Activated CD8-positive, alpha-beta memory T cell treated with anti-CD3 and anti-CD28 coated beads for 36 hours (primary cell): ENCODE measurements at regions not wholly inside any gene's neighbourhood (a gene's known extent, or its start where the extent isn't known, plus 50 kb on each side); places are given as distances from the start of the nearest gene placed in this dataset.

ENCODE experiments used
- CTCF ChIA-PET: fragments of 350-600 bp; sonication (Branson Sonifier 250); formaldehyde crosslinking; loops from one replicate; lab custom pipeline; 2021; ENCODE audit warnings: antibody characterized with exemption; lab: Charles Lee
- POLR2A ChIA-PET: fragments of 350-600 bp; sonication (Branson Sonifier 250); formaldehyde crosslinking; loops from one replicate; lab custom pipeline; 2021; ENCODE audit warnings: antibody characterized with exemption; lab: Charles Lee

DNA sequence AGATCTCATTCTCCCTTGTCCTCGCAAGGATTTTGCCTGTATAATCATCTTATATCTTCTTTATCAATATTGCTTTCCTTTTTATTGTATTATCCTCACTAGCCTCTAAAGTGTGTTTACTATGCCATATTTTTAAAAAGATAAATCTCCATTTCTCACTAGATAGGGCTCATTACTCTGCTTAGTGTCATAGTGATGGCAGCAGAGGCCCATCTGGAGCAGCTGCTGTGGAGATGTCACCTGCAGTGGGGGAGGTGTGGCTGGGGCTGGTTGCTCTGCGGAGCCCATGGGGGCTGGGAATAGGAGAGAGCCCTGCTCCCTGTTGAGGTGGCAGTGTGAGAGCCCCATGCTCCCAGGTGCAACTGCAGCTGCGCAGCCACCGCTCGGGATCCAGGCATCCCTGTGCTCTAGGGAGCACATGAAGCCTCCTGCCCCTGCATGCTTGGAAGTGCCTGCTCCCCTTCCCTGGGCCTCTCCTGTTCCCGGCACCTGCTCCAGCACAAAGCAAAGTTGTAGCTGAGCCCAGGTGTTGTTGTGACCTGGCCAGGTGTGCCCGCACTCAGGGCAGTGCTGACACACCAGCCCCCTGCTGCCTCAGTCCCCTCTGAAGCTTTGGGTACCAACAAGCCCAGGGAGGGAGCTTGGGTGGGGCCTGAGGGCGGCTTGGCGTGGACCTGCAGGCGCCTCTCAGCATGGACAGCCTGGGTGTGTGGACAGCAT lies 144.6 kb upstream of the MRPS30 start:
- ChIA-PET CTCF (no interaction called here), POLR2A (no interaction called here)

DNA sequence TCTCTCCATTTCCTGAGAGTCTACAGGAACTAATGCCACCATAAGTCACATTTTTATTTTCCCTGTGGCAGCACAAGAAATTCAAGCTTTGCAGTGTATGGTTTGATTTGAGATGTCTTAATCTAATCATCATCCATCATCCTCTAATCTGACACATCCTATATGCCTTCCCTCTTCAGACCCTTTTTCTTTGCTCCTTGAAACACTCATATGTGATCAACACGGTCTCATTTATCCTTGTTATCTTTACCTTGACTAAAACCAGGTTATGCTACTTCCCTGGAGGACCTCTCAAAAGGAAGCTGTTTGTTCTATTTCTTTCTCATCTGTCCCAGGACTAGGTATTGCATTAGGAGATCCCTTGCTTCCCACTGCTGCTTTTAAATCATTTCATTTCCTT lies 146.9 kb upstream of the MRPS30 start:
- ChIA-PET POLR2A (no interaction called here), CTCF (no interaction called here)

DNA sequence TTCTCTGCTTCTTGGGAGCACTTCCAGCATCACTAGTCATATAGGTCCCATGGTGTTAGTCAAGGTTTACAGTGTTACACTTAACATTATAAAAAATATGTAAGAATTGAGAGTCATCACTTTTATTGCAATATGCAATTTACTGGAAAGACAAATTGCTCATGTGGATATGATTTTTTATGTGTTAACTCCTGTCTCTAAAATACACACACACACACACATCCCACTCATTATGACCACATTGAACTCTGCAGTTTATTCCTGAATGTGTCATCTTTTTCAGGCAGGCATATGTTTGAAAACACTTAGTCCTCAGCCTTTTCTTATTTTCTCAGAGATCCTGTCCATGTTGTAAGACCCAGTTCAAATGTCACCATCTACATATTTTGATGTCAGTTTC lies 148.5 kb upstream of the MRPS30 start:
- CTCF ChIA-PET, result no interaction called here
- POLR2A ChIA-PET, result no interaction called here

DNA sequence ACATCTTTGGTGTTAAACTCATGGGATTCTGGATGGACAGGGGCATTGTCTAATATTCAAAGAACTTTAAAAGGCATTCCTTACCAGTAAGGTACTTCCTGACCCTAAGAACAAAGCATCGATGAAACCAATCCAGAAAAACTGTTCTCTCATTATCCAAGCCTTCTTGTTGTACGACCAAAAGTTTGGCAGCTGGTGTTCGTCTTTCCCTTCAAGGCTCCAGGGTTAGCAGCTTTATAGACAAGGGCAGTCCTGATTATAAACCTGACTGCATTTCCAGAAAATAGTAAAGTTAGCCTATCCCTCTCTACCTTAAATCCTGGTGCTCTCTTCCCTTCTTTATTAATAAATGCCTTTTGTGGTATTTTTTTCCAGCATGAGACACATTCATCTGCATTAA lies 149.4 kb upstream of the MRPS30 start:
- POLR2A ChIA-PET, result no interaction called here
- CTCF ChIA-PET, result no interaction called here

DNA sequence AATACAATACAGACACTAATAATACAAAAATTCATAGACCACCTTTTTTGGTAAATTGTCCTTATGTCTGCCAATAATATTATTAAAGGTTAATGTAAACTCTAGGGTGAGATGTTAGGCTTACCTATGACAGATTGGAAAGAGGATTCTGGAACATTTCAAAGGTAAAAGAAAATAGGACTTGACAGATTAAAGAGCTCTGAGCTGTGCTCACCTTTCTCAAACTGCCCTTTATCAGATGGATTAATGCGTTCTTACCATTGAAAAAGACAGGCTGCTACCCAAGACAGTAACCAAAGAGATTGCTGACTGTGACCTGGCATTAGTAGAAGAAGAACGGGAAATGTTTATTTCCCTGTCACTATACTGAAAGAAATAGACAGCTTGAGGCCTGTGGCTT lies 156.1 kb upstream of the MRPS30 start:
- CTCF ChIA-PET, result no interaction called here

DNA sequence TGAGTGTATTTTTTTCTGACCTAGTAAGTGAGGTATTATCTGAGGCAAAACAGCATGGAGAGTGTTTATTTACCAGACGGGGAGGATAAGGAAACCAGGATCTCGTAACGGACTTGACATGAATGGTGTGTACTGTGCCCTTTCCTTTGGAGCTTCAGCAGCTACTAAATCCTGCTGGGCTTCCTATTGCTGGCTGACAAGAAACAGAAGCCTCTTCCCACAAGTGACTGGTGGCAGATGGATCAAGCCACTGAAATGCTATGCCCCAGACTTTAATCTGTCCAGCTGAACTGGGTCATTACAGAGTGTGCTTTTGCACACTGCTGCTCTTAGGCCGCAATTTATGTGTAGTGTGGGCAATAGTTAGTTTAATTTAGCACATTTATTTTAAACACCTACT lies 162.7 kb upstream of the MRPS30 start:
- POLR2A ChIA-PET, result no interaction called here
- CTCF ChIA-PET, result no interaction called here

More for the DNA sequence above, 156.1 kb upstream of the MRPS30 start:
- POLR2A ChIA-PET, result no interaction called here

DNA sequence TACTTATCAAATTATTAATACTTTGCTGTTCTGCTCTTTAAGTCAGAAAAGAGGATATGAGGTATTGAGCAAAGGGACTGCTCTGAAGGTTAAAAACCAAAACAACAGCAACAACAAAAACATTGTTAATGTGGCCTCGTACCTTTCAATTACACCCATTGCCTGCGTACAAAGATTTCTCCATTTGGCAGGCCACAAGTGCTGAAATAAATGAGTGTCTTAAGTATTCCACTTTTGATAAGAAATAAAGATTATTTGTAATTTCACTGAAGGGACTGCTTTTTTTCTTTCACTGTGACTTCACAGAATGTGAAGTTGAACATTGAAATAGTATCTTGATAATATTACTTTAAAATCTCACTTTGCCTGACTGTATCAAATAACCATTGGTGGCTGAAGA lies 163.2 kb upstream of the MRPS30 start:
- CTCF ChIA-PET, result no interaction called here
- POLR2A ChIA-PET, result no interaction called here

DNA sequence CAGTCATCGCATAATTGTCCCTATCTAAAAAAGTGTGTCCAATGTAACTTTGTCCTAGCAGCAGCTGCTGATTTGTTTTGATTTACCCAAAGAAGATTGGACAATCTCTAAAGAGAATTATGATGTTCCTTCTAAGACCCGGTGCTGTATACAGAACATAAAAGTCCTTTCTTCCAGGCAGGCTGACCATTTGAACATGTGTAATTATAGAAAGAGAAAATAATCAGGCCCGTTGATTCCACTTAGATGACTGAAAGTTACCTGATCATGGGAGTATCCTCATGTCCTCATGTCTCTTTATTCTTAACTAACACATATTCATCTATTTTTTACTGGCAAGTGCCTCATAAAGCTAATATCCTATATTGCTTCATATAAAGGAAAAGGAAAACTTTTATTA lies 164.1 kb upstream of the MRPS30 start:
- ChIA-PET POLR2A (no interaction called here), CTCF (no interaction called here)

DNA sequence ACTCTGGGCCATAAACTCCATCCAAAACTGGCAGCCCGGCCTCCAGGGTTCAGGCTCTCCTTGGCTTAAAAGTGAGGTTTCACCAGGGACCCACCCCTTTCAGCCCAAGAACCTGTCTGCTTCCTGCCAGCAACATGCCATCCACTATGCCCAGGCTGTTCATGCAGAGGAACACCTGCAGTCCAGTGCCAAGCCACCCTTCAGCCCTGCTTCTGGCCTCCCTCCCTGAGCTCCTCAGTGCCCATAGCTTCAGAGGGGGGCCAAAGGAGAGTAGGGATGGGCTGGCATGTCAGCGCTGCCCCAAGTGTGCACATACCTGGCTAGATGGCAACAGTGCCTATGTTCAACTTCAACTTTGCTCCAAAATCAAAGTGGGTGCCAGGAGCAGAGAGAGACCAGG lies 166.9 kb upstream of the MRPS30 start:
- POLR2A ChIA-PET, result no interaction called here
- CTCF ChIA-PET, result no interaction called here

DNA sequence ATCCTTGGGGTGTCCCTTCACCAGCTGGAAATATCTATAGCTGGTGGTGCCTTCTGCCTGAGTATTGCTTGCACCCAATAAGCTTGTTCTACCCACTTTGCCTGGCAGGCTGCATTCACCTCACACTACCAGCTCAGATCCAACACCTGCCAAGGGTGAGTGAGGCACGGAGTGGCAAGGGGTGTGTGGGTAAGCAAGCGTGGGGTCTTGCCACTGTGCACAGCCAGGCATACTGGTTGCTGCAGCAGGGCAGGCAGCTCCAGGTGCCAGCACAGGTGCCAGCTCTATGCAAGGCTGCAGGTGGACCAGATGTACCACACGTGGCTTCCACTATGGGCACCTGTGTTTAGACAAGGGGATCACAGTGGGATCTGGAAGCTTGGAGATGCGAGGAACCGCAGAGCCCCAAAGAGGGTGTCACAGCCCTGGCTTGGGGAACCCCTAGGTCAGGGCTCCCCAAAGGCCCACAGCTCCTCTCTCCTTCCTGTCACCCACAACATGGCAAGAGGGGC lies 167.7 kb upstream of the MRPS30 start:
- CTCF ChIA-PET, result no interaction called here
- POLR2A ChIA-PET, result no interaction called here

DNA sequence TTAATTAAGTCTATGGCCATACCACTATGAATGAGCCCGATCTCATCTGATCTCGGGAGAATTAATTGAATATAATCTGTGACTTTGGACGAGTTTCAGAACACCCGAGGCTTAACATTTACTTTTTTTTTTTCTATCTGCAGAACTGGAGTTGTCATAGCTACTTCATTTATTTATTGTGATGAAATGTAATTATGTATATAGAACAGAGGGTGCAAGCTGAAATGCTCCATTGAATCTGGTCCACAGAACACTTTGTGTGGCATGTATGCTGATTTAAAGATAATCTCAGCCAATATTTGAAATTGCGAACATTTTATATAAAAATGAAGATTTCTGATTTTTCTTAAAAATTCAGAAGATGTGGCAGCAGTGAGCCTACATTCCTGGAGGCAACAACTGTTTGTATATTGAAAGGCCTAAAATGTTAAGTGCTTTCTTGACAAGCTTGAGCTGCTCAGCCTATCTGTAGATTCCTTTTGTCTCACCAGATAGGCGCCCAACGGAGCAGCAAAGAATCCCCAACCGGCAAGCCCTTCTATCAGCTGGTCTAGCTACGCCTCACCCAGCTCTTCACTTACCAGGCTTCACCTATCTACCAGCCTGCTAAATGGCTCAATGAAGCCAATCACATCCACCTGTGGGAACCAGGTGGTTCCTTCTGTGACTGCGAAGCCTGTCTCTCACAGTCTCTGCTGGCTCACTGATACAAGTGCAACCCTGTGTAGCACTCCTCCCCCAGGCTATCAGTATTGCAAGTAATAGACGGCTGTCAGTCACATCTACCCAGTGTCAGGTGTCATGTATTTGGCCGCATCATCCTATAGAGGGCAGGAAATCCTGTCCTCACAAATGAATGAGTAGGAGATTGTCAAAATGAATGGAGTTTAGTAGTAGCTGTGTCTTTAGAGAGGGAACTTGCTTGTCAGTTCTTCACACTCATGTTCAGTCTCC lies 170.6 kb upstream of the MRPS30 start:
- POLR2A ChIA-PET, result no interaction called here
- CTCF ChIA-PET, result no interaction called here

DNA sequence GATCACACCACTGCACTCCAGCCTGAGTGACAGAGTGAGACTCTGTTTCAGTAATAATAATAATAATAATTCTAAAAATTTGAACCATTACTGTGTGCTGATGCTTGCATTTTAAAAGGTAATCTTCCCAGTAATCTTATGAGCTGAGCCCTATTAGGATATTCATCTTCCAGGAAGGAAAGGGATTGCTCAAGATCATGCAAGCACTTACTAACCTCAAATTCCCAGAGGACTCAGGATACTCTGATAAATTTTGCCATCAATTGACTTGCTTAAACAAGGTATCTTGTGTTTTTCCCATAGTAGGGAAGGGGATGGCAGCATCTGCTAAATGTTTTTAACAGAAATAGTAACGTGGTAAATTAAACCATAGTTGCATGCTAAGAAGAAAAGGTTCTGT lies 176.4 kb upstream of the MRPS30 start:
- ChIA-PET POLR2A (no interaction called here), CTCF (no interaction called here)

DNA sequence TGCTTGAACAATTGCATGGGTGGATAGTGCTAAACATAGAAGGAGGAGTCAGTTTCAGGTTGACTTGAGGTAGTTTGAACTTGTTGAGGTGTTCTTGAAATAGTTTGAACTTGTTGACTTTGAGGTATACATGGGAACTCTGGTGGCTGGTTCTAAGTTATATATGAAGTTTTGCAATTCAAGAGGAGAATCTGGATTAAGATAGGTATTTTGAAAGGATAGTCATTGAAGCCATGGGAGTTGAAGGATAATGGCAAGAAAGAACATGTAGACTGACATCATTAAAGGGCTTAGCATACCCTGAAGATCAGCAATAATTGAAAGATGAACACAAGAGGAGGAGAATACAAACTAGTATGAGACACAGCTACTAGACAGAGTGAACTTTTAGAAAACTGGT lies 181.9 kb upstream of the MRPS30 start:
- ChIA-PET CTCF (no interaction called here), POLR2A (no interaction called here)

DNA sequence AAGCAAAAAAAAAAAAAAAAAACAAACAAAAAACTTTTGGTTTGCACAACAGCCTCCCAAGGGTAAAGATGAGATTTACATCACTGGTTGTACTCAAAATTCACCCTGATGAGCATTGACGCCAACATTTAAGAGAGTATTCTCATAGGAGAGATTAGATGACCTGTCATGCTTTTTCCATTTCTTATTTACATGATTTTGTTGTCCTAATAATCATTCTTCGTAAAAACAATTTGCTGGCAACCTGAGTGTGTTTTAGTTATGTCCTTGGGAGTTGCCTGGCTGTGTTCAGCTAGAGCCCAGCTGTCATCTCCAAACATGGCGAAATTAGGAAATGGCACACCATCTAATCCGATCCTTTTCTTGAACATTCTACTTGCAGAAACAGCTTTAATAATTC lies 186.4 kb upstream of the MRPS30 start:
- CTCF ChIA-PET, result no interaction called here
- POLR2A ChIA-PET, result no interaction called here

DNA sequence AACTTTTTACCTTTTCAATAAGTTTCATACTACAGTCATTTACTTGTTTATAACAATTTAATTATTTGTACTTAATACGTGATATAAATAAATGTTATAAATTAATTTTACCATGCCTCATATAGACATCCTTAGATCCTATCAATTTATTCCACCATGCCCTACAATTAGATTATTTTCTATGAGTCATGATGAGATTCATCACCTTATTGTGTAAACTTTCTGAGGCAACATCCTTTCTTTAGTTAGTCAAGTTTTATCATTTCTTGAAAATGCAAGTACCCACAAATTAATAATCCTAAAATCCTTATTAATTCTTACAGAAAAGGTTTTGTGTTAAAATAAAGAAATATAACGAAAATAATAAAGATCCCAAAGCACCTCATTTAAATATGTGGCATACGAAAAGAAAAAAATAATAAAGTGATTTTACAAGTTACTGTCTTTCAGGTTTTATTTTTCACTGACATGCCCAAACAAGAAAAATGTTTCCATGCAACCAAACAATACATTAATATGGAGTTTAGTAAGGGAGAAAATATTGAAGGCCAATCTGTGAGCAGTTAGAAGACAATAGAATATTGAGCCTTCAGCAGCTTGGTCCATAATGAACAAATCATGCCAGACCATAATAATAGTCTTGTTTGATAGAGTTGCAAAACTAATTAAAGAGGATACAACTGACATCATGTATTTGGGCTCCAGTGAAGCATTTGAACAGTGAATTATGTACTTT lies 188.7 kb upstream of the MRPS30 start:
- POLR2A ChIA-PET, result no interaction called here
- CTCF ChIA-PET, result no interaction called here

DNA sequence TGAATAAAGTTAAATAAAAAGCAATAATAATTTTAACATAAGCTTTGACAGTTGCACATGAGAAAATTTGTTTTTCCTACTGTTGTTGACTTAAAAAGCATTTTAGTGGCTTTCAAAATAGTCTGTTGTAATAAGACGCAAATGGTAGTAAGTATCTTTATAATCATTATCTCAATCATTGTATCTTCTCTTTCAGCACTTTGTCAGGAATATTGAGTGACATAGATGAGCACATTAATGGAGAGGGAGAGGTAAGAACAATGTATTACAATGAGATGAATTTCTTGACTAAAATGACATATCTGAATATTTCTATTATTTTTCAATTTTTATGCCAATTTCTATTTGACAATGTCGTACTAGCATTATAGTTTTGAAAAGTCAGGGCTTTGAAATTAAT lies 193.9 kb upstream of the MRPS30 start:
- ChIA-PET CTCF (no interaction called here), POLR2A (no interaction called here)

DNA sequence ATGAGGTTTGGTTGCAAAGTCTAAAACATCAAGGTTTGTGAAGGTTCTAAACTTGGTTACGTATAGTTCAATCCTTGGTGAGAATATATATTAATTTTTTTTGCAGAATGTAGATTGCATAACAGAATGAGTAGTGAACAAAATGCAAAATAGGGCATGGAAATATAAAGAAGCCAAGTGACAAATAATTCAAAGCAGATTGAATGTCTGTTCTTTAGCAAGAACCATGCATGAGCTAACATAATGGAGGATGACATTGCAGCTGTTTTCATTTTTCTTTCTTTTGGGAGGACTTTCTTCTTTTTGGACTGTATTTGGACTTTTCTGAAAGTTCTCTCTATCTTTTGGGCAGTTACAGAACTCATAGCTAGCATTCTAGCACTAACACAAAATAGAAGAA lies 194.8 kb upstream of the MRPS30 start:
- ChIA-PET POLR2A (no interaction called here), CTCF (no interaction called here)

DNA sequence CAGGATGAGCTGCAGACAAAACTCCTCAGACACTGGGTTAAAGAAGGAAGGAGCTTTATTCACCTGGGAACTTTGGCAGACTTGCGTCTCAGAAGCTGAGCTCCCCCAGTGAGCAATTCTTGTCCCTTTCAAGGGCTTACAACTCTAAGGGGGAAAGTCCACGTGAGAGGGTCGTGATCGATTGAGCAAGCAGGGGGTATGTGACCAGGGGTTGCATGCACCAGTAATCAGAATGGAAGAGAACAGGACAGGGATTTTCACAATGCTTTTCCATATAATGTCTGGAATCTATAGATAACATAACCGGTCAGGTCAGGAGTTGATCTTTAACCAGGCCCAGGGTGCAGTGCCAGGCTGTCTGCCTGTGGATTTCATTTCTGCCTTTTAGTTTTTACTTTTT lies 202.8 kb upstream of the MRPS30 start:
- POLR2A ChIA-PET, result no interaction called here
- CTCF ChIA-PET, result no interaction called here

DNA sequence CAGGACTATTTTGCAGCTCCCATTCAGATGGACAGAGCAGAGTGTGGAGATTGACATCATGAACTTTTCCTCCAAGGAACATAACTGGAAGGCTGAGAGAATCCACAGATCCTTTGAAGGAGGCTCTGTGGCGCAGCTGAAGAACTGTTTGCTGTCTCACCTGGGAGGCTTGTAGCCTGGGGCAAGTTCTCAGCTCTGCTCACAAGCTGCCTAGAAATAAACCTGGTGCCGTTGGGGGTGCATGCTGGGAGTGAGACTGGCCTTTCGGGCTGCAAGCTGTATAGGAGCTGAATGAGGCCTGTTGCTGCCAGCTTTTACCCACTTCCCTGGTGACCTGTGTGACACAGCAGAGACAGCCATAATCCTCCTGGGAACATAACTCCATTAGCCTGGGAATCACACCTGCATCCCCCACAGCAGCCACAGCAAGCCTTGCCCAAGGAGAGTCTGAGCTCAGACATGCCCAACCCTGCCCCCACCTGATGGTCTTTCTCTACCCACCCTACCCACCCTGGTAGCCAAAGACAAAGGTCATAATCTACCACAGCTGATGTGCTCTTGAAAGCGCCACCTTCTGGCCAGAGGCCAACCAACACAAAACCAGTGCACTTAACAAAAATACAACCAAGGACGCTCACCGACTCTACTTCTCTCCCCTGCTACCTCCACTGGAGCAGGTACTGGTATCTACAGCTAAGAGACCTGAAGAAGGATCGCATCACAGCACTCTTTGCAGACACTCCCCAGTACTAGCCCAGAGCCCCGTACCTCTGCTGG lies 205.1 kb upstream of the MRPS30 start:
- POLR2A ChIA-PET, result no interaction called here
- CTCF ChIA-PET, result no interaction called here

DNA sequence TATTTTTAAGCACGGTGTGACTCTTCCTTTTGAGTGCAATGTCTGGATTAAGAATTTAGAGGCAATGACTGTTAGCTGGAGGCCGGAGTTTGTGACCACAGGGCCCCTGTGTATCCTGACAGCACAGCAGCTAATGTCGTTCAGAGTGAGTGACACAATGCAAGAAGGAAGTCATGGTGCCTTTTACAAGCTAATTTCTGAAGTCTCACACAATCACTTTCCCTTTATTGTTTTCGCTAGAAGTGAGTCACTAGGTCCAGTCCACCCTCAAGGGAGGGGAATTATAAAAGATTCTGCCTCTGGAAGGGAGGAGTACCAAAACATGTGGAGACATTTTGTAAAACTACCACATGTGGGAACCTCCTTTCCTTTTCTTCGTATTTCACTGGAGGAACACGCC lies 185.5 kb upstream of the FGF10 start:
- POLR2A ChIA-PET, result no interaction called here
- CTCF ChIA-PET, result no interaction called here
